Neuronal stem cell (in vitro differentiated cells): ENCODE measurements at regions not wholly inside any gene's neighbourhood (a gene's known extent, or its start where the extent isn't known, plus 50 kb on each side); places are given as distances from the start of the nearest gene placed in this dataset.

Experiments used
- DNase-seq: peaks from one replicate; pipeline ENCODE4 v3.0.0-alpha.2; 2013; ENCODE audit warnings: low spot score
- H2AFZ ChIP-seq: one replicate; pipeline ENCODE4 v1.6.1; 2013; ENCODE audit warnings: mild to moderate bottlenecking, low read length, inconsistent platforms
- H2AK5ac ChIP-seq: 2 replicates; pipeline ENCODE4 v1.6.1; 2013; ENCODE audit warnings: low read depth, mild to moderate bottlenecking, inconsistent platforms, low read length, moderate library complexity, mixed read lengths
- H2BK120ac ChIP-seq: 2 replicates; pipeline ENCODE4 v1.6.1; 2013; ENCODE audit warnings: low read depth, mild to moderate bottlenecking, inconsistent platforms, low read length, moderate library complexity, mixed read lengths
- H2BK12ac ChIP-seq: one replicate; pipeline ENCODE4 v1.6.1; 2013; ENCODE audit warnings: low read length, inconsistent platforms
- H2BK15ac ChIP-seq: 2 replicates; pipeline ENCODE4 v1.6.1; 2013; ENCODE audit warnings: mild to moderate bottlenecking, low read length, inconsistent platforms, mixed read lengths
- H2BK5ac ChIP-seq: one replicate; pipeline ENCODE4 v1.6.1; 2013; ENCODE audit warnings: inconsistent platforms, mild to moderate bottlenecking, low read length, moderate library complexity
- H3K14ac ChIP-seq: one replicate; pipeline ENCODE4 v1.6.1; 2013; ENCODE audit warnings: low read length, inconsistent platforms
- H3K18ac ChIP-seq: 2 replicates; pipeline ENCODE4 v1.6.1; 2013; ENCODE audit warnings: low read length, inconsistent platforms
- H3K23ac ChIP-seq: 2 replicates; pipeline ENCODE4 v1.6.1; 2013; ENCODE audit warnings: low read depth, mild to moderate bottlenecking, mixed read lengths, low read length, inconsistent platforms; ENCODE audit not compliant: poor library complexity
- H3K27ac ChIP-seq: replicated peaks from 3 replicates; pipeline ENCODE4 v1.5.1; 2013; ENCODE audit warnings: low read length, inconsistent platforms
- H3K27me3 ChIP-seq, 3 experiments: 2 replicates each; pipeline ENCODE4 v1.6.1; 2013; ENCODE audit warnings: low read length in 3 of 3, mild to moderate bottlenecking in 2 of 3, inconsistent platforms in 1 of 3, low read depth in 1 of 3, mixed read lengths in 1 of 3, moderate library complexity in 1 of 3; ENCODE audit not compliant: control insufficient read depth in 3 of 3, insufficient read depth in 3 of 3
- H3K36me3 ChIP-seq, 2 donors: replicated peaks in 1 of 2; 2 replicates each; pipeline ENCODE4 v1.6.1; 2013; ENCODE audit warnings: low read length in 2 of 2; ENCODE audit not compliant: control insufficient read depth in 2 of 2, insufficient read depth in 2 of 2
- H3K4ac ChIP-seq: 2 replicates; pipeline ENCODE4 v1.6.1; 2013; ENCODE audit warnings: inconsistent platforms, mild to moderate bottlenecking, low read length, moderate library complexity
- H3K4me1 ChIP-seq, 2 donors: 1 replicate in 1 of 2; 2 replicates in 1 of 2; pipeline ENCODE4 v1.6.1; 2013; ENCODE audit warnings: low read length in 2 of 2, low read depth in 1 of 2; ENCODE audit not compliant: control insufficient read depth in 2 of 2, insufficient read depth in 1 of 2
- H3K4me2 ChIP-seq: one replicate; pipeline ENCODE4 v1.6.1; 2013; ENCODE audit warnings: mild to moderate bottlenecking, low read length, inconsistent platforms; ENCODE audit not compliant: insufficient read depth, poor library complexity, severe bottlenecking
- H3K4me3 ChIP-seq, 2 donors: 2 replicates each; pipeline ENCODE4 v1.5.1; 2013; ENCODE audit warnings: low read length in 2 of 2, mild to moderate bottlenecking in 2 of 2, inconsistent platforms in 1 of 2, moderate library complexity in 1 of 2
- H3K79me1 ChIP-seq: one replicate; pipeline ENCODE4 v1.6.1; 2013; ENCODE audit warnings: low read depth, mild to moderate bottlenecking, inconsistent platforms, low read length, moderate library complexity
- H3K9ac ChIP-seq: one replicate; pipeline ENCODE4 v1.6.1; 2013; ENCODE audit warnings: mild to moderate bottlenecking, low read depth, low read length, inconsistent platforms; ENCODE audit not compliant: poor library complexity
- H3K9me3 ChIP-seq, 2 donors: replicated peaks in 1 of 2; 2 replicates each; pipeline versions ENCODE3 to v1.6.1; 2013; ENCODE audit warnings: low read length in 2 of 2, mild to moderate bottlenecking in 2 of 2, inconsistent platforms in 1 of 2, low read depth in 1 of 2, mixed read lengths in 1 of 2, moderate library complexity in 1 of 2; ENCODE audit not compliant: control insufficient read depth in 2 of 2, insufficient read depth in 1 of 2
- H4K8ac ChIP-seq: one replicate; pipeline ENCODE4 v1.6.1; 2013; ENCODE audit warnings: low read depth, mild to moderate bottlenecking, inconsistent platforms, low read length, moderate library complexity
- H4K91ac ChIP-seq: one replicate; pipeline ENCODE4 v1.6.1; 2013; ENCODE audit warnings: low read length, low read depth, mild to moderate bottlenecking, inconsistent platforms; ENCODE audit not compliant: poor library complexity
- WGBS, 2 donors: extraction: QIAGEN DNeasy Blood & Tissue Kit; methylation state at CpG; one replicate each; pipeline ENCODE4 v1.1.7; 2013; ENCODE audit warnings: missing lambda C conversion rate in 2 of 2, mixed read lengths in 1 of 2; ENCODE audit not compliant: insufficient read length in 2 of 2, insufficient replicate concordance in 1 of 2; ENCODE audit errors: extremely low coverage in 2 of 2; 5-methylcytosine and 5-hydroxymethylcytosine counted together

- Histone ChIP-seq H2BK15ac (no peak overlapping the region), H2BK12ac (no peak overlapping the region), H3K9me3 (no peaks in the 10 kb centered on the region), H3K4me2 (no peak overlapping the region), H3K14ac (no peak overlapping the region), H3K4me3 (no peak overlapping the region), H3K4me1 (no peaks in the 10 kb centered on the region), H3K36me3 (no peaks in the 10 kb centered on the region), H2AK5ac (no peak overlapping the region), H2BK120ac (no peak overlapping the region), H3K79me1 (no peaks in the 10 kb centered on the region), H4K91ac (no peak overlapping the region), H2AFZ (no peak overlapping the region), H4K8ac (no peak overlapping the region), H3K9ac (no peak overlapping the region), H3K27ac (no peak overlapping the region), H3K4ac (no peak overlapping the region), H3K18ac (no peak overlapping the region), H3K27me3 (no peaks in the 10 kb centered on the region), H3K23ac (no peak overlapping the region), H2BK5ac (no peak overlapping the region)
- WGBS, 2 donors, result no CpG with 5 or more reads among the region's 1 CpG
- DNase-seq, result no peak
Observed at GRCh38 chr1:80436851-80437250, 1363.9 kb upstream of the ADGRL2 start.

- Histone ChIP-seq H3K4me1 (no peaks in the 10 kb centered on the region), H4K91ac (no peak overlapping the region), H3K27ac (no peak overlapping the region), H3K36me3 (no peaks in the 10 kb centered on the region), H4K8ac (no peak overlapping the region), H2BK12ac (no peak overlapping the region), H2AK5ac (no peak overlapping the region), H2BK120ac (no peak overlapping the region), H3K27me3 (no peaks in the 10 kb centered on the region), H2BK5ac (no peak overlapping the region), H3K4me2 (no peak overlapping the region), H3K4me3 (no peak overlapping the region), H3K9ac (no peak overlapping the region), H3K79me1 (no peaks in the 10 kb centered on the region), H2AFZ (no peak overlapping the region), H3K14ac (no peak overlapping the region), H3K23ac (no peak overlapping the region), H3K9me3 (no peaks in the 10 kb centered on the region), H3K4ac (no peak overlapping the region), H3K18ac (no peak overlapping the region), H2BK15ac (no peak overlapping the region)
- DNase-seq, result no peak
- WGBS, 2 donors, result no CpG with 5 or more reads among the region's 3 CpGs
Observed at GRCh38 chr1:80427881-80428280, 1372.9 kb upstream of the ADGRL2 start.

GRCh38 chr1:80424249-80424648 is 1376.5 kb upstream of the ADGRL2 start:
- H4K8ac ChIP-seq, result no peak overlapping the region
- H2BK12ac ChIP-seq, result no peak overlapping the region
- H3K9ac ChIP-seq, result no peak overlapping the region
- no peak overlapping the region for H3K14ac ChIP-seq
- no peak overlapping the region for H2AK5ac ChIP-seq
- no peak overlapping the region for H3K4me2 ChIP-seq
- H2BK15ac ChIP-seq, result no peak overlapping the region
- no peak overlapping the region for H3K23ac ChIP-seq
- no peak overlapping the region for H2AFZ ChIP-seq
- no peak overlapping the region for H3K4ac ChIP-seq
- H3K27me3 ChIP-seq, result no peaks in the 10 kb centered on the region
- no peak for DNase-seq
- no peak overlapping the region for H3K18ac ChIP-seq
- H3K36me3 ChIP-seq, result no peaks in the 10 kb centered on the region
- no peaks in the 10 kb centered on the region for H3K79me1 ChIP-seq
- no peak overlapping the region for H2BK120ac ChIP-seq
- H3K9me3 ChIP-seq, result no peaks in the 10 kb centered on the region
- no CpG with 5 or more reads among the region's 1 CpG for WGBS, 2 donors
- H3K27ac ChIP-seq, result no peak overlapping the region
- no peak overlapping the region for H4K91ac ChIP-seq
- no peak overlapping the region for H2BK5ac ChIP-seq
- H3K4me3 ChIP-seq, result no peak overlapping the region
- H3K4me1 ChIP-seq, result no peaks in the 10 kb centered on the region

GRCh38 chr1:80418134-80418533 is 1382.6 kb upstream of the ADGRL2 start:
- no peak overlapping the region for H3K4me2 ChIP-seq
- H3K27me3 ChIP-seq, result no peaks in the 10 kb centered on the region
- H3K9ac ChIP-seq, result no peak overlapping the region
- H3K27ac ChIP-seq, result no peak overlapping the region
- WGBS, 2 donors, result no CpG with 5 or more reads among the region's 1 CpG
- H3K18ac ChIP-seq, result no peak overlapping the region
- H3K23ac ChIP-seq, result no peak overlapping the region
- no peak overlapping the region for H4K8ac ChIP-seq
- H2AFZ ChIP-seq, result no peak overlapping the region
- no peaks in the 10 kb centered on the region for H3K9me3 ChIP-seq
- H3K4me3 ChIP-seq, result no peak overlapping the region
- no peak overlapping the region for H2BK120ac ChIP-seq
- no peaks in the 10 kb centered on the region for H3K36me3 ChIP-seq
- DNase-seq, result no peak
- H4K91ac ChIP-seq, result no peak overlapping the region
- H3K4me1 ChIP-seq, result no peaks in the 10 kb centered on the region
- H2BK5ac ChIP-seq, result no peak overlapping the region
- H3K14ac ChIP-seq, result no peak overlapping the region
- no peak overlapping the region for H2BK12ac ChIP-seq
- no peaks in the 10 kb centered on the region for H3K79me1 ChIP-seq
- H3K4ac ChIP-seq, result no peak overlapping the region
- no peak overlapping the region for H2BK15ac ChIP-seq
- H2AK5ac ChIP-seq, result no peak overlapping the region
